Panc1 (cell line): ENCODE measurements at regions not wholly inside any gene's neighbourhood (a gene's known extent, or its start where the extent isn't known, plus 50 kb on each side); places are given as distances from the start of the nearest gene placed in this dataset.
"Not testable (repeated sequence)": the region's sequence is repeated elsewhere in the genome, so short reads cannot be mapped to it uniquely, and the experiment has no call there.

ENCODE experiments used
- ATAC-seq: fragments of 200-7000 bp; cut with Tn5 transposase; 2 replicates; pipeline ENCODE4 v1.9.1; 2020; ENCODE audit warnings: mild to moderate bottlenecking, moderate library complexity
- BruUV-seq: library from RNA; stranded (reverse); fragments of 400-500 nt; replicated peaks from 2 replicates; lab custom pipeline; 2021; lab: Mats Ljungman, UMichigan
- CTCF ChIA-PET: fragments of 300-600 bp; sonication (Branson Sonifier 250); formaldehyde crosslinking; loops from one replicate; lab custom pipeline; 2022; ENCODE audit warnings: antibody characterized with exemption; lab: Charles Lee
- POLR2A ChIA-PET: fragments of 300-600 bp; sonication (Branson Sonifier 250); formaldehyde crosslinking; loops from one replicate; lab custom pipeline; 2022; ENCODE audit warnings: antibody characterized with exemption; lab: Charles Lee
- DNase-seq: peaks from one replicate; pipeline ENCODE4 v3.0.0-alpha.2; 2010; ENCODE audit warnings: low read depth, low spot score
- H3K27ac ChIP-seq: 2 replicates; pipeline ENCODE4 v1.5.1; 2011; ENCODE audit warnings: mild to moderate bottlenecking, low read length, inconsistent platforms
- H3K27me3 ChIP-seq: fragments of 200-500 bp; sonication (Bioruptor generic); 2 replicates; pipeline ENCODE4 v1.6.0; 2014; ENCODE audit warnings: low read length, inconsistent platforms; ENCODE audit not compliant: control insufficient read depth, insufficient read depth
- H3K36me3 ChIP-seq: fragments of 200-500 bp; sonication (Bioruptor generic); 2 replicates; pipeline ENCODE4 v1.5.1; 2014; ENCODE audit warnings: inconsistent platforms, mild to moderate bottlenecking, low read length, moderate library complexity; ENCODE audit not compliant: control insufficient read depth, insufficient read depth
- H3K4me1 ChIP-seq: 2 replicates; pipeline ENCODE4 v1.5.1; 2011; ENCODE audit warnings: inconsistent platforms, mild to moderate bottlenecking, low read length, moderate library complexity; ENCODE audit not compliant: control insufficient read depth, insufficient read depth
- H3K4me3 ChIP-seq, 2 experiments: 2 replicates each; pipeline ENCODE4 v1.5.1; 2011 to 2012; ENCODE audit warnings: low read depth in 2 of 2, low read length in 2 of 2, mild to moderate bottlenecking in 2 of 2, inconsistent platforms in 1 of 2, moderate library complexity in 1 of 2
- H3K9me3 ChIP-seq: fragments of 200-500 bp; sonication (Bioruptor generic); 2 replicates; pipeline ENCODE4 v1.5.1; 2014; ENCODE audit warnings: low read depth, mild to moderate bottlenecking, inconsistent platforms, low read length, moderate library complexity; ENCODE audit not compliant: control insufficient read depth, insufficient read depth
- in situ Hi-C: cut with HindIII; loops from 2 replicates; pipeline ENCODE4 v1.10.0; 2016; ENCODE audit warnings: low sequenced_read_pairs, low pct_unique_long_range_greater_than_20kb
- intact Hi-C: fragments of 100-400 bp; cut with micrococcal nuclease; formaldehyde crosslinking; loops from one replicate; pipeline ENCODE4 v1.10.0; 2022; ENCODE audit not compliant: unreplicated experiment

- H3K27ac ChIP-seq, H3K4me1 ChIP-seq, H3K27me3 ChIP-seq, H3K36me3 ChIP-seq, DNase-seq, ATAC-seq, BruUV-seq, H3K4me3 ChIP-seq, H3K9me3 ChIP-seq, intact Hi-C loops, CTCF ChIA-PET, in situ Hi-C loops, POLR2A ChIA-PET: not testable (repeated sequence)
Observed at GRCh38 chr9:43089337-43089736, 905.9 kb downstream of the SPATA31A6 start.

GRCh38 chr9:43110376-43110775, 926.9 kb downstream of the SPATA31A6 start:
- H3K36me3 ChIP-seq, POLR2A ChIA-PET, H3K27me3 ChIP-seq, in situ Hi-C loops, ATAC-seq, H3K4me3 ChIP-seq, intact Hi-C loops, H3K4me1 ChIP-seq, H3K9me3 ChIP-seq, BruUV-seq, CTCF ChIA-PET, H3K27ac ChIP-seq, DNase-seq: not testable (repeated sequence)

GRCh38 chr9:43112846-43113245, 929.4 kb downstream of the SPATA31A6 start:
- H3K27ac ChIP-seq, H3K36me3 ChIP-seq, CTCF ChIA-PET, in situ Hi-C loops, BruUV-seq, POLR2A ChIA-PET, ATAC-seq, DNase-seq, intact Hi-C loops, H3K9me3 ChIP-seq, H3K4me3 ChIP-seq, H3K27me3 ChIP-seq, H3K4me1 ChIP-seq: not testable (repeated sequence)

GRCh38 chr9:43115813-43116229, 932.4 kb downstream of the SPATA31A6 start:
- intact Hi-C loops, CTCF ChIA-PET, ATAC-seq, H3K36me3 ChIP-seq, DNase-seq, in situ Hi-C loops, H3K9me3 ChIP-seq, H3K27me3 ChIP-seq, BruUV-seq, H3K27ac ChIP-seq, H3K4me1 ChIP-seq, H3K4me3 ChIP-seq, POLR2A ChIA-PET: not testable (repeated sequence)

- H3K27ac ChIP-seq, H3K4me1 ChIP-seq, in situ Hi-C loops, H3K4me3 ChIP-seq, intact Hi-C loops, POLR2A ChIA-PET, H3K27me3 ChIP-seq, BruUV-seq, H3K36me3 ChIP-seq, ATAC-seq, H3K9me3 ChIP-seq, DNase-seq, CTCF ChIA-PET: not testable (repeated sequence)
Observed at GRCh38 chr9:43118088-43118865, 934.8 kb downstream of the SPATA31A6 start.

DNA sequence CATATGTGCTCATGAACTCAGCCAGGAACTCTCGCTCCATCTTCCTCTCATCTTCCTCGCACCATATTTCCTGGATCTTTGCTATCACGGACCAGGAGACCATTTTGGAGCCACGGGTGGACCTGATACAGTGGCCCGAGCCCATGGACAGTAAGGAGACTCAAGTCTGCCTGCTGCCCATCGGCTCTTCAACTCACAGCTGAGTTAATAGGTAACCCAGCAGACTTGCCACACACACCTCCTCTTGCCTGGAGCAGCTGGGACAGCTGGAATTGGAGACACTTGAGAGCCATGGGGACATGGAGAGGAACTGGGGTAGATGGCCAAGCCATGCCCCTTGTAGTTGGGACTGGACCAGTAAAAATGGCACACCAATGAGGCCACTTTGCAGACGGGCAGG, 936.1 kb downstream of the SPATA31A6 start:
- BruUV-seq, DNase-seq, H3K36me3 ChIP-seq, CTCF ChIA-PET, intact Hi-C loops, H3K9me3 ChIP-seq, H3K27ac ChIP-seq, in situ Hi-C loops, H3K4me1 ChIP-seq, POLR2A ChIA-PET, H3K4me3 ChIP-seq, H3K27me3 ChIP-seq, ATAC-seq: not testable (repeated sequence)

- not testable (repeated sequence) for BruUV-seq
Observed at GRCh38 chr9:43119978-43120377, 936.5 kb downstream of the SPATA31A6 start.

More at GRCh38 chr9:43119978-43120377, 936.5 kb downstream of the SPATA31A6 start:
- POLR2A ChIA-PET, intact Hi-C loops, H3K4me3 ChIP-seq, H3K27me3 ChIP-seq, H3K4me1 ChIP-seq, ATAC-seq, CTCF ChIA-PET, H3K27ac ChIP-seq, H3K9me3 ChIP-seq, DNase-seq, in situ Hi-C loops, H3K36me3 ChIP-seq: not testable (repeated sequence)
